SK-N-SH treated with all-trans-retinoic acid at 6 μM for 48 hours (cell line): ENCODE measurements at regions not wholly inside any gene's neighbourhood (a gene's known extent, or its start where the extent isn't known, plus 50 kb on each side); places are given as distances from the start of the nearest gene placed in this dataset.

ENCODE experiments used
- ATAC-seq: fragments of 200-7000 bp; cut with Tn5 transposase; 3 replicates; pipeline ENCODE4 v1.9.1; 2020; ENCODE audit warnings: mild to moderate bottlenecking, moderate library complexity
- BACH2 ChIP-seq: fragments of 250-450 bp; sonication (Bioruptor Pico); IDR thresholded peaks from 2 replicates; pipeline ENCODE4 v1.9.0; 2021; ENCODE audit warnings: mild to moderate bottlenecking, borderline replicate concordance
- CSDC2 ChIP-seq: fragments of 250-450 bp; sonication (Bioruptor Pico); IDR thresholded peaks from 2 replicates; pipeline ENCODE4 v1.5.0; 2020; ENCODE audit warnings: mild to moderate bottlenecking, moderate library complexity
- ISL1 ChIP-seq: fragments of 250-450 bp; sonication (Bioruptor Pico); IDR thresholded peaks from 2 replicates; pipeline ENCODE4 v2.1.2; 2022; ENCODE audit warnings: mild to moderate bottlenecking, moderate library complexity
- OSR1 ChIP-seq: fragments of 250-450 bp; sonication (Bioruptor Pico); IDR thresholded peaks from 2 replicates; pipeline ENCODE4 v1.8.0; 2022; ENCODE audit warnings: moderate library complexity, mild to moderate bottlenecking, inconsistent platforms
- PPARA ChIP-seq: fragments of 250-450 bp; sonication (Bioruptor Pico); IDR thresholded peaks from 2 replicates; pipeline ENCODE4 v1.5.0; 2020; ENCODE audit warnings: mild to moderate bottlenecking, borderline replicate concordance
- RARB ChIP-seq: fragments of 250-450 bp; sonication (Bioruptor Pico); IDR thresholded peaks from 2 replicates; pipeline ENCODE4 v1.8.0; 2021; ENCODE audit warnings: mild to moderate bottlenecking, moderate library complexity
- SNAI2 ChIP-seq: fragments of 250-450 bp; sonication (Bioruptor Pico); IDR thresholded peaks from 2 replicates; pipeline ENCODE4 v1.5.0; 2020; ENCODE audit warnings: mild to moderate bottlenecking, moderate library complexity
- TCF4 ChIP-seq: fragments of 250-450 bp; sonication (Bioruptor Pico); IDR thresholded peaks from 2 replicates; pipeline ENCODE4 v1.8.0; 2021; ENCODE audit warnings: mild to moderate bottlenecking, moderate library complexity, borderline replicate concordance
- TOX ChIP-seq: fragments of 250-450 bp; sonication (Bioruptor Pico); IDR thresholded peaks from 2 replicates; pipeline ENCODE4 v1.8.0; 2021; ENCODE audit warnings: mild to moderate bottlenecking, moderate library complexity, borderline replicate concordance
- ZNF565 ChIP-seq: fragments of 450-650 bp; formaldehyde crosslinking; conservative IDR thresholded peaks from 2 replicates; pipeline ENCODE4 v1.5.0; 2020; ENCODE audit warnings: low read depth, mild to moderate bottlenecking, moderate library complexity
- ZNF70 ChIP-seq: fragments of 450-650 bp; formaldehyde crosslinking; IDR thresholded peaks from 2 replicates; pipeline ENCODE4 v1.5.0; 2020; ENCODE audit warnings: mild to moderate bottlenecking, moderate library complexity
- TF ChIP-seq, protein P1 (sequence below): fragments of 250-450 bp; sonication (Bioruptor Pico); IDR thresholded peaks from 2 replicates; pipeline ENCODE4 v1.5.0; 2020; ENCODE audit warnings: mild to moderate bottlenecking, moderate library complexity
- TF ChIP-seq, protein P2 (sequence below): fragments of 250-450 bp; sonication (Bioruptor Pico); IDR thresholded peaks from 2 replicates; pipeline ENCODE4 v1.8.0; 2020; ENCODE audit warnings: mild to moderate bottlenecking, moderate library complexity, borderline replicate concordance
- TF ChIP-seq, protein P3 (sequence below): fragments of 250-450 bp; sonication (Bioruptor Pico); IDR thresholded peaks from 2 replicates; pipeline ENCODE4 v1.5.1; 2020; ENCODE audit warnings: low read depth, mild to moderate bottlenecking, moderate library complexity
- TF ChIP-seq, protein P4 (sequence below): fragments of 250-450 bp; sonication (Bioruptor Pico); IDR thresholded peaks from 2 replicates; pipeline ENCODE4 v1.5.1; 2021; ENCODE audit warnings: mild to moderate bottlenecking, moderate library complexity

DNA sequence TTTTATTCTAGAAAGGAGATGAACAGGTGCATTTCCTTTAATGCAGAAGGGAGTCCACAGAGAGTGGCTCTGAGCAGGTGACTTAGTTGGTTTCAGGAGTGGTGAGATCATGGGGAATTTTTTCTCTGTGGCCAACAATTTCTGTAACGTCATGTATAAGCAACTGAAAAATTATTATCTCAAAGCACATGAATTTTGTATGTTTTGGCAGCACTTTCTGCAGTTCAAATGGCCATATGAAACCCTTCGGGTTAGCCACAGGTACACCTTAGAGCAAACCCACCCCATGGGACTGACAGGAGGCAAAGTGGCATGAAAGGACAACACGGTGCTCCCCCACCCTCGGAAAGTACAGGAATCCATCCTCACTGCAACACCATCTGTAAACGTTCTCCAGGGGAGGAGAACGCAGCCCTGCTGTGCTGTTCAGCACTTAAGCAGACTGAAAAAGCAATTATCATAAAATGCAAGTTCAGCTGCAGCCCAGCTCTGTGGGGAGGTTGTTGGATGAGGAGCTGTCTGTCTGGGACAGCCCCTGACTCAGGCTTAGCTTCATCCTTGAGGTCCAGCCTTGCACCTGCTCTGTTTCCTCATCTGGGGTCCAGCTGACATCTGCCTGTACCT lies 55.8 kb upstream of the CLDN14 start:
- TF ChIP-seq PPARA, result no peak
- TF ChIP-seq, protein P1, sequence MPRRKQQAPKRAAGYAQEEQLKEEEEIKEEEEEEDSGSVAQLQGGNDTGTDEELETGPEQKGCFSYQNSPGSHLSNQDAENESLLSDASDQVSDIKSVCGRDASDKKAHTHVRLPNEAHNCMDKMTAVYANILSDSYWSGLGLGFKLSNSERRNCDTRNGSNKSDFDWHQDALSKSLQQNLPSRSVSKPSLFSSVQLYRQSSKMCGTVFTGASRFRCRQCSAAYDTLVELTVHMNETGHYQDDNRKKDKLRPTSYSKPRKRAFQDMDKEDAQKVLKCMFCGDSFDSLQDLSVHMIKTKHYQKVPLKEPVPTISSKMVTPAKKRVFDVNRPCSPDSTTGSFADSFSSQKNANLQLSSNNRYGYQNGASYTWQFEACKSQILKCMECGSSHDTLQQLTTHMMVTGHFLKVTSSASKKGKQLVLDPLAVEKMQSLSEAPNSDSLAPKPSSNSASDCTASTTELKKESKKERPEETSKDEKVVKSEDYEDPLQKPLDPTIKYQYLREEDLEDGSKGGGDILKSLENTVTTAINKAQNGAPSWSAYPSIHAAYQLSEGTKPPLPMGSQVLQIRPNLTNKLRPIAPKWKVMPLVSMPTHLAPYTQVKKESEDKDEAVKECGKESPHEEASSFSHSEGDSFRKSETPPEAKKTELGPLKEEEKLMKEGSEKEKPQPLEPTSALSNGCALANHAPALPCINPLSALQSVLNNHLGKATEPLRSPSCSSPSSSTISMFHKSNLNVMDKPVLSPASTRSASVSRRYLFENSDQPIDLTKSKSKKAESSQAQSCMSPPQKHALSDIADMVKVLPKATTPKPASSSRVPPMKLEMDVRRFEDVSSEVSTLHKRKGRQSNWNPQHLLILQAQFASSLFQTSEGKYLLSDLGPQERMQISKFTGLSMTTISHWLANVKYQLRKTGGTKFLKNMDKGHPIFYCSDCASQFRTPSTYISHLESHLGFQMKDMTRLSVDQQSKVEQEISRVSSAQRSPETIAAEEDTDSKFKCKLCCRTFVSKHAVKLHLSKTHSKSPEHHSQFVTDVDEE (CRISPR knock-in tag), result no peak
- no peak for TF ChIP-seq ZNF565 (CRISPR knock-in tag)
- TF ChIP-seq OSR1, result no peak
- TF ChIP-seq ISL1 (CRISPR knock-in tag), result no peak
- TF ChIP-seq RARB (CRISPR knock-in tag), result no peak
- TF ChIP-seq, protein P2, sequence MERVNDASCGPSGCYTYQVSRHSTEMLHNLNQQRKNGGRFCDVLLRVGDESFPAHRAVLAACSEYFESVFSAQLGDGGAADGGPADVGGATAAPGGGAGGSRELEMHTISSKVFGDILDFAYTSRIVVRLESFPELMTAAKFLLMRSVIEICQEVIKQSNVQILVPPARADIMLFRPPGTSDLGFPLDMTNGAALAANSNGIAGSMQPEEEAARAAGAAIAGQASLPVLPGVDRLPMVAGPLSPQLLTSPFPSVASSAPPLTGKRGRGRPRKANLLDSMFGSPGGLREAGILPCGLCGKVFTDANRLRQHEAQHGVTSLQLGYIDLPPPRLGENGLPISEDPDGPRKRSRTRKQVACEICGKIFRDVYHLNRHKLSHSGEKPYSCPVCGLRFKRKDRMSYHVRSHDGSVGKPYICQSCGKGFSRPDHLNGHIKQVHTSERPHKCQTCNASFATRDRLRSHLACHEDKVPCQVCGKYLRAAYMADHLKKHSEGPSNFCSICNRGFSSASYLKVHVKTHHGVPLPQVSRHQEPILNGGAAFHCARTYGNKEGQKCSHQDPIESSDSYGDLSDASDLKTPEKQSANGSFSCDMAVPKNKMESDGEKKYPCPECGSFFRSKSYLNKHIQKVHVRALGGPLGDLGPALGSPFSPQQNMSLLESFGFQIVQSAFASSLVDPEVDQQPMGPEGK (CRISPR knock-in tag), result no peak
- TF ChIP-seq, protein P3, sequence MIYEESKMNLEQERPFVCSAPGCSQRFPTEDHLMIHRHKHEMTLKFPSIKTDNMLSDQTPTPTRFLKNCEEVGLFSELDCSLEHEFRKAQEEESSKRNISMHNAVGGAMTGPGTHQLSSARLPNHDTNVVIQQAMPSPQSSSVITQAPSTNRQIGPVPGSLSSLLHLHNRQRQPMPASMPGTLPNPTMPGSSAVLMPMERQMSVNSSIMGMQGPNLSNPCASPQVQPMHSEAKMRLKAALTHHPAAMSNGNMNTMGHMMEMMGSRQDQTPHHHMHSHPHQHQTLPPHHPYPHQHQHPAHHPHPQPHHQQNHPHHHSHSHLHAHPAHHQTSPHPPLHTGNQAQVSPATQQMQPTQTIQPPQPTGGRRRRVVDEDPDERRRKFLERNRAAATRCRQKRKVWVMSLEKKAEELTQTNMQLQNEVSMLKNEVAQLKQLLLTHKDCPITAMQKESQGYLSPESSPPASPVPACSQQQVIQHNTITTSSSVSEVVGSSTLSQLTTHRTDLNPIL (CRISPR knock-in tag), result no peak
- TF ChIP-seq TOX (CRISPR knock-in tag), result no peak
- no peak for TF ChIP-seq SNAI2 (CRISPR knock-in tag)
- TF ChIP-seq, protein P4, sequence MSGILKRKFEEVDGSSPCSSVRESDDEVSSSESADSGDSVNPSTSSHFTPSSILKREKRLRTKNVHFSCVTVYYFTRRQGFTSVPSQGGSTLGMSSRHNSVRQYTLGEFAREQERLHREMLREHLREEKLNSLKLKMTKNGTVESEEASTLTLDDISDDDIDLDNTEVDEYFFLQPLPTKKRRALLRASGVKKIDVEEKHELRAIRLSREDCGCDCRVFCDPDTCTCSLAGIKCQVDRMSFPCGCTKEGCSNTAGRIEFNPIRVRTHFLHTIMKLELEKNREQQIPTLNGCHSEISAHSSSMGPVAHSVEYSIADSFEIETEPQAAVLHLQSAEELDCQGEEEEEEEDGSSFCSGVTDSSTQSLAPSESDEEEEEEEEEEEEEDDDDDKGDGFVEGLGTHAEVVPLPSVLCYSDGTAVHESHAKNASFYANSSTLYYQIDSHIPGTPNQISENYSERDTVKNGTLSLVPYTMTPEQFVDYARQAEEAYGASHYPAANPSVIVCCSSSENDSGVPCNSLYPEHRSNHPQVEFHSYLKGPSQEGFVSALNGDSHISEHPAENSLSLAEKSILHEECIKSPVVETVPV (CRISPR knock-in tag), result no peak
- no peak for TF ChIP-seq TCF4
- TF ChIP-seq, all 23 proteins: peak for 0
- ATAC-seq, result no peak

DNA sequence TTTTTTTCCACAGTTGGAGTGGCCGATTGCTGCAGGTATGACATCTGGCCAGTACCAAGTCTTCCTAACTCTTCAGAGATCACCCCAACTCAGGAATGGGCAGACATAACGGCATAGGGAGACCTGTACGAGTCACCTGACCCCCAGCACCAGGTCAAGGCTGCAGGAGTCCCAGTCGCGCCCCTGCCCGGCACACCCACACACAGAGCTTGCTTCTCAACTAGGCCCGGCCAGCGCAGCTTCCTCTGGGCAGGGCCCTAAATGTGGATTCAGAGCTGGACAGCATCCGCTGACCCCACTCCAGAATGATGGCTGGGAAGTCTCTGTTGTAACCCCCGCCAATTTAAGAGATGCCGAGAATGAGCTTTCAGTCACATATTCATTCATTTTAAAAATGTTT lies 58.8 kb upstream of the CLDN14 start:
- ATAC-seq, result no peak
- TF ChIP-seq TOX (CRISPR knock-in tag) (no peak), ZNF70 (CRISPR knock-in tag) (no peak), RARB (CRISPR knock-in tag) (no peak), CSDC2 (CRISPR knock-in tag) (no peak), SNAI2 (CRISPR knock-in tag) (no peak), BACH2 (CRISPR knock-in tag) (no peak)
- TF ChIP-seq, protein P3 (CRISPR knock-in tag), result no peak
- TF ChIP-seq, protein P4 (CRISPR knock-in tag), result no peak

DNA sequence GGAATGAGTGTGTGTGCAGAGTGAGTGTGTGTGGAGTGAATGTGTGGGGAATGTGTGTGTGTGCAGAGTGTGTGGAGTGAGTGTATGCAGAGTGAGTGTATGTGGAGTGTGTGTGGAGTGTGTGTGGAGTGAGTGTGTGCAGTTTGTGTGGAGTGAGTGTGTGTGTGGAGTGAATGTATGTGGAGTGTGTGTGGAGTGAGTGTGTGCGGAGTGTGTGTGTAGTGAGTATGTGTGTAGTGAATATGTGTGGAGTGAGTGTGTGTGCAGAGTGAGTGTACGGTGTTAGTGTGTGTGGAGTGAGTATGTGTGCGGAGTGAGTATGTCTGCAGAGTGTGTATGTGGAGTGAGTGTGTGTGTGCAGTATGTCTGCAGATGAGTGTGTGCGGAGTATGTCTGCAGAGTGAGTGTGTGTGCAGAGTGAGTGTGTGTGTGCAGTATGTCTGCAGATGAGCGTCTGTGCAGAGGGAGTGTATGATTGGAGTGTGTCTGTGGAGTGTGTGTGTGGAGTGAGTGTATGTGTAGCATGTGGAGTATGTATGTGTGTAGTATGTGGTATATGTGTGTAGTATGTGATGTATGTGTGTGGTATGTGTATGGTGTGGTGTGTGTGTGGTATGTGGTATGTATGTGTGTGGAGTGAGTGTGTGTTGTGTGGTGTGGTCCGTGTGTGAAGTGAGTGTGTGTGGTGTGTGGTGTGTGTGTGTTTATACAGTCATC lies 59.7 kb upstream of the CLDN14 start:
- no peak for TF ChIP-seq OSR1
- TF ChIP-seq, protein P2 (CRISPR knock-in tag), result no peak
- no peak for ATAC-seq
